Liver (tissue), 8 donors: ENCODE measurements at regions not wholly inside any gene's neighbourhood (a gene's known extent, or its start where the extent isn't known, plus 50 kb on each side); places are given as distances from the start of the nearest gene placed in this dataset.

Experiments used
- DNase-seq: peaks from one replicate; pipeline ENCODE4 v3.0.0-alpha.2; 2017; ENCODE audit warnings: low spot score
- H3K27ac ChIP-seq, 2 donors: one replicate each; pipeline ENCODE4 v1.7.0; 2013; ENCODE audit warnings: inconsistent platforms in 2 of 2, low read length in 2 of 2, control low read depth in 1 of 2, low read depth in 1 of 2, mild to moderate bottlenecking in 1 of 2
- H3K27me3 ChIP-seq, 4 donors: one replicate each; pipeline versions ENCODE4 v1.6.1 to v1.7.0; 2013; ENCODE audit warnings: low read length in 3 of 4, inconsistent platforms in 1 of 4, mild to moderate bottlenecking in 1 of 4, moderate library complexity in 1 of 4; ENCODE audit not compliant: control insufficient read depth in 4 of 4, insufficient read depth in 4 of 4
- H3K36me3 ChIP-seq, 4 donors: one replicate each; pipeline versions ENCODE4 v1.6.1 to v1.7.0; 2013; ENCODE audit warnings: low read length in 3 of 4, mild to moderate bottlenecking in 3 of 4, low read depth in 1 of 4, moderate library complexity in 1 of 4; ENCODE audit not compliant: control insufficient read depth in 4 of 4, insufficient read depth in 3 of 4
- H3K4me1 ChIP-seq, 4 donors: one replicate each; pipeline versions ENCODE4 v1.6.1 to v1.7.0; 2013; ENCODE audit warnings: low read length in 3 of 4, mild to moderate bottlenecking in 3 of 4, moderate library complexity in 1 of 4; ENCODE audit not compliant: control insufficient read depth in 4 of 4, insufficient read depth in 4 of 4
- H3K4me3 ChIP-seq, 3 donors: one replicate each; pipeline versions ENCODE4 v1.6.1 to v1.7.0; 2013; ENCODE audit warnings: low read length in 3 of 3, control low read depth in 1 of 3, low read depth in 1 of 3, mild to moderate bottlenecking in 1 of 3
- H3K9ac ChIP-seq, 2 donors: one replicate each; pipeline ENCODE4 v1.7.0; 2013; ENCODE audit warnings: low read length in 2 of 2, mild to moderate bottlenecking in 2 of 2, moderate library complexity in 2 of 2, control low read depth in 1 of 2, low read depth in 1 of 2
- H3K9me3 ChIP-seq, 4 donors: one replicate each; pipeline versions ENCODE4 v1.6.1 to v1.7.0; 2013; ENCODE audit warnings: low read length in 3 of 4; ENCODE audit not compliant: control insufficient read depth in 4 of 4
- EGR1 ChIP-seq, 2 donors: IDR thresholded peaks; 2 replicates each; pipeline ENCODE4 v1.6.1; 2016 to 2018; ENCODE audit warnings: antibody characterized with exemption in 2 of 2, low read depth in 2 of 2
- FOXA1 ChIP-seq: IDR thresholded peaks from 2 replicates; pipeline ENCODE4 v1.6.1; 2016; ENCODE audit warnings: antibody characterized with exemption
- FOXA2 ChIP-seq: IDR thresholded peaks from 2 replicates; pipeline ENCODE4 v1.6.1; 2016; ENCODE audit warnings: antibody characterized with exemption
- GABPA ChIP-seq, 2 donors: IDR thresholded peaks in 1 of 2; conservative IDR thresholded peaks in 1 of 2; 2 replicates each; pipeline ENCODE4 v1.6.1; 2016; ENCODE audit warnings: antibody characterized with exemption in 2 of 2, mild to moderate bottlenecking in 1 of 2, moderate library complexity in 1 of 2
- HNF4A ChIP-seq, 2 donors: conservative IDR thresholded peaks; 2 replicates each; pipeline ENCODE4 v1.6.1; 2016; ENCODE audit warnings: antibody characterized with exemption in 2 of 2, mild to moderate bottlenecking in 2 of 2
- HNF4G ChIP-seq: IDR thresholded peaks from 2 replicates; pipeline ENCODE4 v1.6.1; 2016; ENCODE audit warnings: antibody characterized with exemption
- JUND ChIP-seq, 2 donors: IDR thresholded peaks; 2 replicates each; pipeline ENCODE4 v1.6.1; 2016; ENCODE audit warnings: antibody characterized with exemption in 2 of 2
- NR2F2 ChIP-seq: IDR thresholded peaks from 2 replicates; pipeline ENCODE4 v1.6.1; 2016; ENCODE audit warnings: antibody characterized with exemption
- RAD21 ChIP-seq, 2 donors: IDR thresholded peaks; 2 replicates each; pipeline ENCODE4 v1.6.1; 2016; ENCODE audit warnings: antibody characterized with exemption in 2 of 2, mild to moderate bottlenecking in 2 of 2
- RXRA ChIP-seq, 2 donors: IDR thresholded peaks; 2 replicates each; pipeline ENCODE4 v1.6.1; 2017 to 2018; ENCODE audit warnings: antibody characterized with exemption in 2 of 2, mild to moderate bottlenecking in 1 of 2
- SP1 ChIP-seq: IDR thresholded peaks from 2 replicates; pipeline ENCODE4 v1.6.1; 2018; ENCODE audit warnings: antibody characterized with exemption, mild to moderate bottlenecking
- TAF1 ChIP-seq: conservative IDR thresholded peaks from 2 replicates; pipeline ENCODE4 v1.6.1; 2016; ENCODE audit warnings: antibody characterized with exemption, mild to moderate bottlenecking
- YY1 ChIP-seq: IDR thresholded peaks from 2 replicates; pipeline ENCODE4 v1.6.1; 2016; ENCODE audit warnings: antibody characterized with exemption, mild to moderate bottlenecking
- WGBS: extraction: QIAGEN DNeasy Blood & Tissue Kit; methylation state at CpG from one replicate; pipeline ENCODE4 v1.1.7; 2013; 5-methylcytosine and 5-hydroxymethylcytosine counted together
- TF ChIP-seq, protein P1 (sequence below): IDR thresholded peaks from 2 replicates; pipeline ENCODE4 v1.6.1; 2016; ENCODE audit warnings: antibody characterized with exemption
- TF ChIP-seq, protein P2 (sequence below): IDR thresholded peaks from 2 replicates; pipeline ENCODE4 v1.6.1; 2016; ENCODE audit warnings: antibody characterized with exemption, mild to moderate bottlenecking
- TF ChIP-seq, protein P3 (sequence below): fragments of 150-350 bp; IDR thresholded peaks from 2 replicates; pipeline ENCODE4 v1.5.1; 2017; ENCODE audit warnings: improper control_type of control experiment, low read depth, low read length; ENCODE audit not compliant: missing input control
- TF ChIP-seq, protein P4 (sequence below): IDR thresholded peaks from 2 replicates; pipeline ENCODE4 v1.6.1; 2016; ENCODE audit warnings: antibody characterized with exemption
- TF ChIP-seq, protein P5 (sequence below): IDR thresholded peaks from 2 replicates; pipeline ENCODE4 v1.6.1; 2016; ENCODE audit warnings: antibody characterized with exemption
- donor health status: healthy.
- donor health status: healthy.
- donor health status: healthy.
- donor health status: healthy.
- donor health status: healthy.

GRCh38 chr1:182255494-182255893 is 136.1 kb downstream of the GLUL start:
- H3K27ac ChIP-seq, result no peak overlapping the region
- no peaks in the 10 kb centered on the region for H3K27me3 ChIP-seq
- H3K36me3 ChIP-seq, result no peaks in the 10 kb centered on the region
- no peaks in the 10 kb centered on the region for H3K9me3 ChIP-seq
- no peak for DNase-seq
- no peaks in the 10 kb centered on the region for H3K4me1 ChIP-seq
- no peak for TF ChIP-seq HNF4A (conservative IDR thresholded peaks at IDR 0.05)
- no peak for TF ChIP-seq GABPA (IDR thresholded peaks at IDR 0.05 in 1 of 2, conservative IDR thresholded peaks at IDR 0.05 in 1 of 2)
- TF ChIP-seq, protein P1, sequence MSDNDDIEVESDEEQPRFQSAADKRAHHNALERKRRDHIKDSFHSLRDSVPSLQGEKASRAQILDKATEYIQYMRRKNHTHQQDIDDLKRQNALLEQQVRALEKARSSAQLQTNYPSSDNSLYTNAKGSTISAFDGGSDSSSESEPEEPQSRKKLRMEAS, result no peak
- TF ChIP-seq, protein P2, sequence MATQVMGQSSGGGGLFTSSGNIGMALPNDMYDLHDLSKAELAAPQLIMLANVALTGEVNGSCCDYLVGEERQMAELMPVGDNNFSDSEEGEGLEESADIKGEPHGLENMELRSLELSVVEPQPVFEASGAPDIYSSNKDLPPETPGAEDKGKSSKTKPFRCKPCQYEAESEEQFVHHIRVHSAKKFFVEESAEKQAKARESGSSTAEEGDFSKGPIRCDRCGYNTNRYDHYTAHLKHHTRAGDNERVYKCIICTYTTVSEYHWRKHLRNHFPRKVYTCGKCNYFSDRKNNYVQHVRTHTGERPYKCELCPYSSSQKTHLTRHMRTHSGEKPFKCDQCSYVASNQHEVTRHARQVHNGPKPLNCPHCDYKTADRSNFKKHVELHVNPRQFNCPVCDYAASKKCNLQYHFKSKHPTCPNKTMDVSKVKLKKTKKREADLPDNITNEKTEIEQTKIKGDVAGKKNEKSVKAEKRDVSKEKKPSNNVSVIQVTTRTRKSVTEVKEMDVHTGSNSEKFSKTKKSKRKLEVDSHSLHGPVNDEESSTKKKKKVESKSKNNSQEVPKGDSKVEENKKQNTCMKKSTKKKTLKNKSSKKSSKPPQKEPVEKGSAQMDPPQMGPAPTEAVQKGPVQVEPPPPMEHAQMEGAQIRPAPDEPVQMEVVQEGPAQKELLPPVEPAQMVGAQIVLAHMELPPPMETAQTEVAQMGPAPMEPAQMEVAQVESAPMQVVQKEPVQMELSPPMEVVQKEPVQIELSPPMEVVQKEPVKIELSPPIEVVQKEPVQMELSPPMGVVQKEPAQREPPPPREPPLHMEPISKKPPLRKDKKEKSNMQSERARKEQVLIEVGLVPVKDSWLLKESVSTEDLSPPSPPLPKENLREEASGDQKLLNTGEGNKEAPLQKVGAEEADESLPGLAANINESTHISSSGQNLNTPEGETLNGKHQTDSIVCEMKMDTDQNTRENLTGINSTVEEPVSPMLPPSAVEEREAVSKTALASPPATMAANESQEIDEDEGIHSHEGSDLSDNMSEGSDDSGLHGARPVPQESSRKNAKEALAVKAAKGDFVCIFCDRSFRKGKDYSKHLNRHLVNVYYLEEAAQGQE, result no peak
- no peak for TF ChIP-seq SP1
- TF ChIP-seq, protein P3, sequence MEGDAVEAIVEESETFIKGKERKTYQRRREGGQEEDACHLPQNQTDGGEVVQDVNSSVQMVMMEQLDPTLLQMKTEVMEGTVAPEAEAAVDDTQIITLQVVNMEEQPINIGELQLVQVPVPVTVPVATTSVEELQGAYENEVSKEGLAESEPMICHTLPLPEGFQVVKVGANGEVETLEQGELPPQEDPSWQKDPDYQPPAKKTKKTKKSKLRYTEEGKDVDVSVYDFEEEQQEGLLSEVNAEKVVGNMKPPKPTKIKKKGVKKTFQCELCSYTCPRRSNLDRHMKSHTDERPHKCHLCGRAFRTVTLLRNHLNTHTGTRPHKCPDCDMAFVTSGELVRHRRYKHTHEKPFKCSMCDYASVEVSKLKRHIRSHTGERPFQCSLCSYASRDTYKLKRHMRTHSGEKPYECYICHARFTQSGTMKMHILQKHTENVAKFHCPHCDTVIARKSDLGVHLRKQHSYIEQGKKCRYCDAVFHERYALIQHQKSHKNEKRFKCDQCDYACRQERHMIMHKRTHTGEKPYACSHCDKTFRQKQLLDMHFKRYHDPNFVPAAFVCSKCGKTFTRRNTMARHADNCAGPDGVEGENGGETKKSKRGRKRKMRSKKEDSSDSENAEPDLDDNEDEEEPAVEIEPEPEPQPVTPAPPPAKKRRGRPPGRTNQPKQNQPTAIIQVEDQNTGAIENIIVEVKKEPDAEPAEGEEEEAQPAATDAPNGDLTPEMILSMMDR, result no peak
- TF ChIP-seq RAD21 (IDR thresholded peaks at IDR 0.05), result no peak
- no peak for TF ChIP-seq TAF1
- TF ChIP-seq YY1, result no peak
- TF ChIP-seq, protein P4, sequence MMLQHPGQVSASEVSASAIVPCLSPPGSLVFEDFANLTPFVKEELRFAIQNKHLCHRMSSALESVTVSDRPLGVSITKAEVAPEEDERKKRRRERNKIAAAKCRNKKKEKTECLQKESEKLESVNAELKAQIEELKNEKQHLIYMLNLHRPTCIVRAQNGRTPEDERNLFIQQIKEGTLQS, result no peak
- TF ChIP-seq, protein P5, sequence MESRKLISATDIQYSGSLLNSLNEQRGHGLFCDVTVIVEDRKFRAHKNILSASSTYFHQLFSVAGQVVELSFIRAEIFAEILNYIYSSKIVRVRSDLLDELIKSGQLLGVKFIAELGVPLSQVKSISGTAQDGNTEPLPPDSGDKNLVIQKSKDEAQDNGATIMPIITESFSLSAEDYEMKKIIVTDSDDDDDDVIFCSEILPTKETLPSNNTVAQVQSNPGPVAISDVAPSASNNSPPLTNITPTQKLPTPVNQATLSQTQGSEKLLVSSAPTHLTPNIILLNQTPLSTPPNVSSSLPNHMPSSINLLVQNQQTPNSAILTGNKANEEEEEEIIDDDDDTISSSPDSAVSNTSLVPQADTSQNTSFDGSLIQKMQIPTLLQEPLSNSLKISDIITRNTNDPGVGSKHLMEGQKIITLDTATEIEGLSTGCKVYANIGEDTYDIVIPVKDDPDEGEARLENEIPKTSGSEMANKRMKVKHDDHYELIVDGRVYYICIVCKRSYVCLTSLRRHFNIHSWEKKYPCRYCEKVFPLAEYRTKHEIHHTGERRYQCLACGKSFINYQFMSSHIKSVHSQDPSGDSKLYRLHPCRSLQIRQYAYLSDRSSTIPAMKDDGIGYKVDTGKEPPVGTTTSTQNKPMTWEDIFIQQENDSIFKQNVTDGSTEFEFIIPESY, result no peak
- TF ChIP-seq EGR1 (IDR thresholded peaks at IDR 0.05; ENCODE audit: low read depth in 2 of 2), result no peak
- no peak for TF ChIP-seq FOXA2
- TF ChIP-seq HNF4G, result no peak
- TF ChIP-seq FOXA1, result no peak
- no peak for TF ChIP-seq RXRA (IDR thresholded peaks at IDR 0.05)
- TF ChIP-seq NR2F2, result no peak
- TF ChIP-seq JUND (IDR thresholded peaks at IDR 0.05), result no peak
- H3K9ac ChIP-seq, result no peak overlapping the region
- H3K4me3 ChIP-seq, result no peak overlapping the region
- 85% methylated on average over 4 of the region's 4 CpGs for WGBS
